ENCODE measurements at regions not wholly inside any gene's neighbourhood (a gene's known extent, or its start where the extent isn't known, plus 50 kb on each side); places are given as distances from the start of the nearest gene placed in this dataset.

DNA sequence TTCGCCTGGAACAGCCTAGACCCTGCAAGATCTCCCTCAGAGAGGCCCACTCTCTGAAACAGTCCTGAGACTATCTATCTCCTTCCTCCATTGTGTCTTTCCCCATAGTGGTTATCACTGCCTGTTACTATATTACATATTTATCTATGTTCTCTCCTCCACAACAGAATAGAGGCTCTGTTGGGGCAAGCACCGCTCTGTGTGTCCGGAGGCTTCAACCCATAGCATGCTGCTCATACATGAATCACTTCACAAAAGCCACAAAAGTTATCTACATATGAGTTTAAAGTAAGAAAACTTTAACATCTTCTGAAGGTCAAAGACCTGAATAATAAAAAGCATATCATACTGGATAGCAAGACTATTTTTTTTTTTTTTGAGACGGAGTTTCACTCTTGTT is 242.1 kb upstream of the HS6ST1 start:
- no peak overlapping the region for H2AFZ ChIP-seq (ENCODE audit: low read depth, low read length)
- no peak overlapping the region for H3K9ac ChIP-seq (replicated peaks; ENCODE audit: extremely low read depth, insufficient read depth, low read length)
- H3K9me3 ChIP-seq (replicated peaks; ENCODE audit: control insufficient read depth, insufficient read depth, low read length), result no peaks in the 10 kb centered on the region
- BruUV-seq (replicated peaks), result no TSS peak
- POLR2A ChIA-PET, result no interaction called here
- DNase-seq (ENCODE audit: low read depth, low spot score) (no peak), FAIRE-seq (no peak)
- H3K4me2 ChIP-seq (ENCODE audit: insufficient read depth, low read length), result no peak overlapping the region
- no peaks in the 10 kb centered on the region for H3K9me1 ChIP-seq (replicated peaks; ENCODE audit: control insufficient read depth, extremely low read depth, insufficient read depth, low read length)
- no peaks in the 10 kb centered on the region for H3K36me3 ChIP-seq (ENCODE audit: control insufficient read depth in 2 of 2, extremely low read depth in 1 of 2, insufficient read depth in 2 of 2, low read length in 2 of 2)
- no peaks in the 10 kb centered on the region for H3K27me3 ChIP-seq (ENCODE audit: control insufficient read depth in 2 of 2, insufficient read depth in 2 of 2, low read length in 2 of 2)
- H3K4me1 ChIP-seq (ENCODE audit: control insufficient read depth, extremely low read depth, insufficient read depth, low read length), result no peaks in the 10 kb centered on the region
- no peaks in the 10 kb centered on the region for H4K20me1 ChIP-seq (replicated peaks; ENCODE audit: control insufficient read depth, extremely low read depth, insufficient read depth, low read length)
- no peak overlapping the region for H3K4me3 ChIP-seq (replicated peaks in 1 of 3; ENCODE audit: insufficient read depth in 1 of 3, low read depth in 1 of 3, low read length in 3 of 3)
- H3K27ac ChIP-seq (ENCODE audit: insufficient read depth, low read depth, low read length), result no peak overlapping the region
- CTCF ChIA-PET, result no interaction called here
- dilution Hi-C loops (cut with MboI; ENCODE audit: extremely low pct_ligation_motif_present, low sequenced_read_pairs) (no loop called here), intact Hi-C loops (cut with micrococcal nuclease) (no loop called here)
- no peak for TF ChIP-seq GATA2 (IDR thresholded peaks at IDR 0.05; ENCODE audit: insufficient read depth, insufficient read length, low read depth, low read length)
- TF ChIP-seq EZH2 (IDR thresholded peaks at IDR 0.05; ENCODE audit: borderline replicate concordance, low read depth, low read length, severe bottlenecking), result no peak
- no peak for TF ChIP-seq MYC (IDR thresholded peaks at IDR 0.05; ENCODE audit: low read depth, low read length)
- no peak for TF ChIP-seq FOS (IDR thresholded peaks at IDR 0.05; ENCODE audit: borderline replicate concordance, insufficient read depth, low read length)
- TF ChIP-seq POLR2A (IDR thresholded peaks at IDR 0.05; ENCODE audit: low read depth, low read length), result no peak
- no peak for TF ChIP-seq JUN (IDR thresholded peaks at IDR 0.05; ENCODE audit: borderline replicate concordance, insufficient read depth, insufficient read length, low read depth)
- TF ChIP-seq, protein P1, sequence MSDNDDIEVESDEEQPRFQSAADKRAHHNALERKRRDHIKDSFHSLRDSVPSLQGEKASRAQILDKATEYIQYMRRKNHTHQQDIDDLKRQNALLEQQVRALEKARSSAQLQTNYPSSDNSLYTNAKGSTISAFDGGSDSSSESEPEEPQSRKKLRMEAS (IDR thresholded peaks at IDR 0.05; ENCODE audit: insufficient read depth, insufficient read length), result no peak
- TF ChIP-seq, protein P2, sequence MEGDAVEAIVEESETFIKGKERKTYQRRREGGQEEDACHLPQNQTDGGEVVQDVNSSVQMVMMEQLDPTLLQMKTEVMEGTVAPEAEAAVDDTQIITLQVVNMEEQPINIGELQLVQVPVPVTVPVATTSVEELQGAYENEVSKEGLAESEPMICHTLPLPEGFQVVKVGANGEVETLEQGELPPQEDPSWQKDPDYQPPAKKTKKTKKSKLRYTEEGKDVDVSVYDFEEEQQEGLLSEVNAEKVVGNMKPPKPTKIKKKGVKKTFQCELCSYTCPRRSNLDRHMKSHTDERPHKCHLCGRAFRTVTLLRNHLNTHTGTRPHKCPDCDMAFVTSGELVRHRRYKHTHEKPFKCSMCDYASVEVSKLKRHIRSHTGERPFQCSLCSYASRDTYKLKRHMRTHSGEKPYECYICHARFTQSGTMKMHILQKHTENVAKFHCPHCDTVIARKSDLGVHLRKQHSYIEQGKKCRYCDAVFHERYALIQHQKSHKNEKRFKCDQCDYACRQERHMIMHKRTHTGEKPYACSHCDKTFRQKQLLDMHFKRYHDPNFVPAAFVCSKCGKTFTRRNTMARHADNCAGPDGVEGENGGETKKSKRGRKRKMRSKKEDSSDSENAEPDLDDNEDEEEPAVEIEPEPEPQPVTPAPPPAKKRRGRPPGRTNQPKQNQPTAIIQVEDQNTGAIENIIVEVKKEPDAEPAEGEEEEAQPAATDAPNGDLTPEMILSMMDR (IDR thresholded peaks at IDR 0.05; ENCODE audit: extremely low read depth in 1 of 2, insufficient read depth in 1 of 2, low read depth in 1 of 2, low read length in 2 of 2), result no peak
- no peak for TF ChIP-seq POLR2AphosphoS5 (IDR thresholded peaks at IDR 0.05; ENCODE audit: insufficient read depth, low read depth, low read length)
- no peaks in the 10 kb centered on the region for H3K79me2 ChIP-seq (ENCODE audit: control insufficient read depth, insufficient read depth, low read length)
